ENCODE measurements at regions not wholly inside any gene's neighbourhood (a gene's known extent, or its start where the extent isn't known, plus 50 kb on each side); places are given as distances from the start of the nearest gene placed in this dataset.

GRCh38 chr5:116658141-116658540, 83.5 kb upstream of the SEMA6A start:
- TF ChIP-seq CTCF (conservative IDR thresholded peaks at IDR 0.05) (no peak), EZH2 (IDR thresholded peaks at IDR 0.05; ENCODE audit: low read depth) (no peak)
